NCI-H187 treated with DMSO at 0.1 percent for 48 hours (cell line): ENCODE measurements at regions not wholly inside any gene's neighbourhood (a gene's known extent, or its start where the extent isn't known, plus 50 kb on each side); places are given as distances from the start of the nearest gene placed in this dataset.
"Not testable (repeated sequence)": the region's sequence is repeated elsewhere in the genome, so short reads cannot be mapped to it uniquely, and the experiment has no call there.

Experiments
- DNase-seq: peaks from one replicate; lab custom pipeline; 2025; lab: John Stamatoyannopoulos, UW

DNA sequence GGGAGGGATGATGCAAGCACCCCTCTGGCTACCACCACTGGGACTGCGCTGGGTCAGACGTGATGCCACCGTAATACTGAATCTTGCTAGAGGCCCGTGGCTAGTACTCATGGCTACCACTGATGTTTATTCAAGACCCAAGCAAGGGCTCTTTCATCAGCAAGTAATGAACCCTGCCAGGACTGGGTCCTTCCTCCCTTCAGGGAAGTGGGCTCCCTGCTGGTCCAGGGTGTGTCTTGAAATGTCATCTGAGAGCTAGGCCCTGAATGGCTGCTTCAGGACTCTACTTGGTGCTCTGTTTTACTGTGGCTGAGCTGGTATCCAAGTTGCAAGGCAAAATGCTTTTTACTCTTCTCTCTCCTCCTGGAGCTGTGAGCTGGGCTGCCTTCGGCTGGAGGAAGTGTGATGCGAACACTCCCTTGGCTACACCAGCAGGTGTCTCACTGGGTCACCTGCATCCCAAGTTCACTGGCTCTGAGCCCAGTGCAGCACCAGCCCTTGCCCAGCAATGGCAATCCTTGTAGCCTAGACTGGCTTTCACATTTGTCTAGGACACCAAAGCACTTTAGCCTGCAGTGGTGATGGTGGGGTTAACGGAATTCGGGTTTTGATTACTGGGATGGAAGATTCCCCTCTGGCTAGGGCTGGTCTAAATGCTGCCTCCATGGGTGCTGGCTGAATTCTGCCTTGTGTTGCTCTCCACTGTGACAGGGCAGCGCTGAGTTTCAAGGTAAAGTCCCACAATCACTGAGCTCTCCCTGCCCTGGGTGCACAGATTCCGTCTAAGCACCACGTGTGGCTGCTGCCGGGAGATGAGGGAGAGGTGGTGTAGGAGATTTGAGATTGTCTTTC, 98.6 kb downstream of the USP22 start:
- DNase-seq: peak; percentile 26

DNA sequence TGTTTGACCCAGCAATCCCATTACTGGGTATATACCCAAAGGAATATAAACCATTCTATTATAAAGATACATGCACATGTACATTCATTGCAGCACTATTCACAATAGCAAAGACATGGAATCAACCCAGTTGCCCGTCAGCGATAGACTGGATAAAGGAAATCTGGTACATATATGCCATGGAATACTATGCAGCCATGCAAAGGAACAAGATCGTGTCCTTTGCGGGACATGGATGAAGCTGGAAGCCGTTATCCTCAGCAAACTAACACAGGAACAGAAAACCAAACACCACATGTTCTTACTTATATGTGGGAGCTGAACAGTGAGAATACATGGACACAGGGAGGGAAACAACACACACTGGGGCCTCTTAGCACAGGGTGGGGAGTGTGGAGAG, 95.1 kb downstream of the USP22 start:
- DNase-seq: not testable (repeated sequence)

DNA sequence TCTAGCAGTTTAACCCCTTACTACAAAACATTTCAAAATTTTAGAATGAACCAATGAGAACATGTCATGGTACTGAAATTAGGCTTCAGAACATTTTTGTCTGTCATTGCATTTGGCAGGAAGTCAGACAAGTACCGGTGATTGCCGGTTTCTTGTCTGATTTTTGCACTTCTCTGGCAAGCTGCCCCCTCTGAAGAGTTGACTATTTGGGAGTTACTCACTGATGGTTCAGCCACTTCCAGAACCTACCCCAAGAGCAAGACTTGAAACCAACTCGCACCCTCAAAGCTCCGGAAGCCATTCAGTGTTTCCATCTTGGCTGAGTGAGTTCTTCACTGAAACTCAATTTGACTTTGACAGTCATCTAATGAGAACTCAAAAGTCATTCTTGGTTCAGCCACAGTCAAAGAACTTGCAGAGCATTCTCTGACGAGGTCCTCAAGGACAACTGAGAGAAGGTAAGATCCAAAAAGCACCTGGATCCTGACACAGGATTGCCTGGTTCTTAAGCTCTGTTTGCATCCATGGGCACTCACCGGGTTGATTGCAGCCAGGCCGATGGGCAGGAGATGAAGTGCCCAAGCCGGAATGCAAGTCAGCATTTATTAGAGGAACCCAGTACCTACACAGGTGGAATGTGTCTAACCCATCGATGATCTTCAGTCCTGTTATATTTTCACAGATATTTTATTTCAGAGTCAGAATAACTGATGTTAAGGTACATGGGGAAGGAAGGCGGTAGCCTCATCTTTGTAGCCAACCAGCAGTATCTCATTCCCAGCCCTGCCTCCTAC, 93.6 kb downstream of the USP22 start:
- no peak for DNase-seq
